Neuronal stem cell (in vitro differentiated cells): ENCODE measurements at regions not wholly inside any gene's neighbourhood (a gene's known extent, or its start where the extent isn't known, plus 50 kb on each side); places are given as distances from the start of the nearest gene placed in this dataset.

Experiments used
- DNase-seq: peaks from one replicate; pipeline ENCODE4 v3.0.0-alpha.2; 2013; ENCODE audit warnings: low spot score
- H2AFZ ChIP-seq: one replicate; pipeline ENCODE4 v1.6.1; 2013; ENCODE audit warnings: mild to moderate bottlenecking, low read length, inconsistent platforms
- H2AK5ac ChIP-seq: 2 replicates; pipeline ENCODE4 v1.6.1; 2013; ENCODE audit warnings: low read depth, mild to moderate bottlenecking, inconsistent platforms, low read length, moderate library complexity, mixed read lengths
- H2BK120ac ChIP-seq: 2 replicates; pipeline ENCODE4 v1.6.1; 2013; ENCODE audit warnings: low read depth, mild to moderate bottlenecking, inconsistent platforms, low read length, moderate library complexity, mixed read lengths
- H2BK12ac ChIP-seq: one replicate; pipeline ENCODE4 v1.6.1; 2013; ENCODE audit warnings: low read length, inconsistent platforms
- H2BK15ac ChIP-seq: 2 replicates; pipeline ENCODE4 v1.6.1; 2013; ENCODE audit warnings: mild to moderate bottlenecking, low read length, inconsistent platforms, mixed read lengths
- H2BK5ac ChIP-seq: one replicate; pipeline ENCODE4 v1.6.1; 2013; ENCODE audit warnings: inconsistent platforms, mild to moderate bottlenecking, low read length, moderate library complexity
- H3K14ac ChIP-seq: one replicate; pipeline ENCODE4 v1.6.1; 2013; ENCODE audit warnings: low read length, inconsistent platforms
- H3K18ac ChIP-seq: 2 replicates; pipeline ENCODE4 v1.6.1; 2013; ENCODE audit warnings: low read length, inconsistent platforms
- H3K23ac ChIP-seq: 2 replicates; pipeline ENCODE4 v1.6.1; 2013; ENCODE audit warnings: low read depth, mild to moderate bottlenecking, mixed read lengths, low read length, inconsistent platforms; ENCODE audit not compliant: poor library complexity
- H3K27ac ChIP-seq: replicated peaks from 3 replicates; pipeline ENCODE4 v1.5.1; 2013; ENCODE audit warnings: low read length, inconsistent platforms
- H3K27me3 ChIP-seq, 3 experiments: 2 replicates each; pipeline ENCODE4 v1.6.1; 2013; ENCODE audit warnings: low read length in 3 of 3, mild to moderate bottlenecking in 2 of 3, inconsistent platforms in 1 of 3, low read depth in 1 of 3, mixed read lengths in 1 of 3, moderate library complexity in 1 of 3; ENCODE audit not compliant: control insufficient read depth in 3 of 3, insufficient read depth in 3 of 3
- H3K36me3 ChIP-seq, 2 donors: replicated peaks in 1 of 2; 2 replicates each; pipeline ENCODE4 v1.6.1; 2013; ENCODE audit warnings: low read length in 2 of 2; ENCODE audit not compliant: control insufficient read depth in 2 of 2, insufficient read depth in 2 of 2
- H3K4ac ChIP-seq: 2 replicates; pipeline ENCODE4 v1.6.1; 2013; ENCODE audit warnings: inconsistent platforms, mild to moderate bottlenecking, low read length, moderate library complexity
- H3K4me1 ChIP-seq, 2 donors: 1 replicate in 1 of 2; 2 replicates in 1 of 2; pipeline ENCODE4 v1.6.1; 2013; ENCODE audit warnings: low read length in 2 of 2, low read depth in 1 of 2; ENCODE audit not compliant: control insufficient read depth in 2 of 2, insufficient read depth in 1 of 2
- H3K4me2 ChIP-seq: one replicate; pipeline ENCODE4 v1.6.1; 2013; ENCODE audit warnings: mild to moderate bottlenecking, low read length, inconsistent platforms; ENCODE audit not compliant: insufficient read depth, poor library complexity, severe bottlenecking
- H3K4me3 ChIP-seq, 2 donors: 2 replicates each; pipeline ENCODE4 v1.5.1; 2013; ENCODE audit warnings: low read length in 2 of 2, mild to moderate bottlenecking in 2 of 2, inconsistent platforms in 1 of 2, moderate library complexity in 1 of 2
- H3K79me1 ChIP-seq: one replicate; pipeline ENCODE4 v1.6.1; 2013; ENCODE audit warnings: low read depth, mild to moderate bottlenecking, inconsistent platforms, low read length, moderate library complexity
- H3K9ac ChIP-seq: one replicate; pipeline ENCODE4 v1.6.1; 2013; ENCODE audit warnings: mild to moderate bottlenecking, low read depth, low read length, inconsistent platforms; ENCODE audit not compliant: poor library complexity
- H3K9me3 ChIP-seq, 2 donors: replicated peaks in 1 of 2; 2 replicates each; pipeline versions ENCODE3 to v1.6.1; 2013; ENCODE audit warnings: low read length in 2 of 2, mild to moderate bottlenecking in 2 of 2, inconsistent platforms in 1 of 2, low read depth in 1 of 2, mixed read lengths in 1 of 2, moderate library complexity in 1 of 2; ENCODE audit not compliant: control insufficient read depth in 2 of 2, insufficient read depth in 1 of 2
- H4K8ac ChIP-seq: one replicate; pipeline ENCODE4 v1.6.1; 2013; ENCODE audit warnings: low read depth, mild to moderate bottlenecking, inconsistent platforms, low read length, moderate library complexity
- H4K91ac ChIP-seq: one replicate; pipeline ENCODE4 v1.6.1; 2013; ENCODE audit warnings: low read length, low read depth, mild to moderate bottlenecking, inconsistent platforms; ENCODE audit not compliant: poor library complexity
- WGBS, 2 donors: extraction: QIAGEN DNeasy Blood & Tissue Kit; methylation state at CpG; one replicate each; pipeline ENCODE4 v1.1.7; 2013; ENCODE audit warnings: missing lambda C conversion rate in 2 of 2, mixed read lengths in 1 of 2; ENCODE audit not compliant: insufficient read length in 2 of 2, insufficient replicate concordance in 1 of 2; ENCODE audit errors: extremely low coverage in 2 of 2; 5-methylcytosine and 5-hydroxymethylcytosine counted together

GRCh38 chrX:4314586-4314985, 601.1 kb upstream of the PRKX start:
- H3K27ac ChIP-seq = no peak overlapping the region
- no peak overlapping the region for H3K18ac ChIP-seq
- no peak overlapping the region for H3K9ac ChIP-seq
- H3K23ac ChIP-seq = no peak overlapping the region
- no peak overlapping the region for H3K4ac ChIP-seq
- H2BK120ac ChIP-seq = no peak overlapping the region
- no peak overlapping the region for H4K91ac ChIP-seq
- no CpG with 5 or more reads among the region's 1 CpG for WGBS, 2 donors
- no peak overlapping the region for H3K4me2 ChIP-seq
- no peak overlapping the region for H4K8ac ChIP-seq
- H2BK15ac ChIP-seq = no peak overlapping the region
- no peaks in the 10 kb centered on the region for H3K79me1 ChIP-seq
- H3K14ac ChIP-seq = no peak overlapping the region
- no peaks in the 10 kb centered on the region for H3K27me3 ChIP-seq
- H3K36me3 ChIP-seq = no peaks in the 10 kb centered on the region
- H2AK5ac ChIP-seq = no peak overlapping the region
- H3K4me3 ChIP-seq = no peak overlapping the region
- H2BK12ac ChIP-seq = no peak overlapping the region
- H2BK5ac ChIP-seq = no peak overlapping the region
- no peak overlapping the region for H2AFZ ChIP-seq
- no peak for DNase-seq
- no peaks in the 10 kb centered on the region for H3K4me1 ChIP-seq
- no peaks in the 10 kb centered on the region for H3K9me3 ChIP-seq

- Histone ChIP-seq H3K9me3 (no peaks in the 10 kb centered on the region), H2BK5ac (no peak overlapping the region), H3K4me1 (no peaks in the 10 kb centered on the region), H3K14ac (no peak overlapping the region), H3K18ac (no peak overlapping the region), H3K36me3 (no peaks in the 10 kb centered on the region), H3K9ac (no peak overlapping the region), H3K4me3 (no peak overlapping the region), H3K79me1 (no peaks in the 10 kb centered on the region), H2AFZ (no peak overlapping the region), H2BK12ac (no peak overlapping the region), H3K4ac (no peak overlapping the region), H2BK120ac (no peak overlapping the region), H4K91ac (no peak overlapping the region), H3K4me2 (no peak overlapping the region), H2AK5ac (no peak overlapping the region), H3K23ac (no peak overlapping the region), H3K27ac (no peak overlapping the region), H3K27me3 (no peaks in the 10 kb centered on the region), H4K8ac (no peak overlapping the region), H2BK15ac (no peak overlapping the region)
- DNase-seq = no peak
- WGBS, 2 donors = no CpG with 5 or more reads among the region's 4 CpGs
Measured at GRCh38 chrX:4277122-4277521, 563.7 kb upstream of the PRKX start.

GRCh38 chrX:4268676-4269075, 555.2 kb upstream of the PRKX start:
- Histone ChIP-seq H2BK12ac (no peak overlapping the region), H3K36me3 (no peaks in the 10 kb centered on the region), H2BK5ac (no peak overlapping the region), H3K18ac (no peak overlapping the region), H4K91ac (no peak overlapping the region), H3K4ac (no peak overlapping the region), H3K9me3 (no peaks in the 10 kb centered on the region), H3K14ac (no peak overlapping the region), H3K27me3 (no peaks in the 10 kb centered on the region), H3K79me1 (no peaks in the 10 kb centered on the region), H4K8ac (no peak overlapping the region), H2AK5ac (no peak overlapping the region), H3K4me1 (no peaks in the 10 kb centered on the region), H3K23ac (no peak overlapping the region), H3K4me2 (no peak overlapping the region), H3K4me3 (no peak overlapping the region), H3K27ac (no peak overlapping the region), H2AFZ (no peak overlapping the region), H2BK15ac (no peak overlapping the region), H3K9ac (no peak overlapping the region), H2BK120ac (no peak overlapping the region)
- DNase-seq = no peak
- WGBS, 2 donors = no CpG with 5 or more reads among the region's 2 CpGs

GRCh38 chrX:4265036-4265435, 551.6 kb upstream of the PRKX start:
- Histone ChIP-seq H2AK5ac (no peak overlapping the region), H3K14ac (no peak overlapping the region), H3K23ac (no peak overlapping the region), H3K4ac (no peak overlapping the region), H3K36me3 (no peaks in the 10 kb centered on the region), H4K91ac (no peak overlapping the region), H3K4me3 (no peak overlapping the region), H3K27me3 (no peaks in the 10 kb centered on the region), H3K9me3 (no peaks in the 10 kb centered on the region), H2BK12ac (no peak overlapping the region), H3K9ac (no peak overlapping the region), H3K4me1 (no peaks in the 10 kb centered on the region), H3K79me1 (no peaks in the 10 kb centered on the region), H3K4me2 (no peak overlapping the region), H2BK15ac (no peak overlapping the region), H2BK5ac (no peak overlapping the region), H2BK120ac (no peak overlapping the region), H2AFZ (no peak overlapping the region), H3K27ac (no peak overlapping the region), H4K8ac (no peak overlapping the region), H3K18ac (no peak overlapping the region)
- DNase-seq = no peak
- no CpG with 5 or more reads among the region's 4 CpGs for WGBS, 2 donors
